HCT116 (cell line): ENCODE measurements at regions not wholly inside any gene's neighbourhood (a gene's known extent, or its start where the extent isn't known, plus 50 kb on each side); places are given as distances from the start of the nearest gene placed in this dataset.

Experiments used
- ATAC-seq: fragments of 200-7000 bp; cut with Tn5 transposase; 2 replicates; pipeline ENCODE4 v1.9.1; 2020; ENCODE audit warnings: mild to moderate bottlenecking, moderate library complexity
- BruUV-seq: library from RNA; stranded (reverse); fragments of 400-500 nt; replicated peaks from 2 replicates; lab custom pipeline; 2021; lab: Mats Ljungman, UMichigan
- CTCF ChIA-PET: fragments of 300-600 bp; sonication (Branson Sonifier 250); formaldehyde crosslinking; loops from one replicate; lab custom pipeline; 2021; ENCODE audit warnings: antibody characterized with exemption; lab: Charles Lee
- POLR2A ChIA-PET: fragments of 300-600, 350-600 bp; sonication (Branson Sonifier 250); formaldehyde crosslinking; loops from one replicate; lab custom pipeline; 2021; ENCODE audit warnings: antibody characterized with exemption; lab: Charles Lee
- RAD21 ChIA-PET, 2 experiments: fragments of 300-600 bp; sonication (Branson Sonifier 250); formaldehyde crosslinking; loops; one replicate each; lab custom pipeline; 2023; ENCODE audit warnings: low total read pairs in 2 of 2; ENCODE audit not compliant: uncharacterized antibody in 2 of 2, unreplicated experiment in 2 of 2, low non-redundant PET in 1 of 2; lab: Charles Lee
- DNase-seq: peaks from one replicate; pipeline ENCODE4 v3.0.0-alpha.2; 2010; ENCODE audit warnings: low read depth, low spot score
- H2AFZ ChIP-seq: fragments of 200-600 bp; shearing (Covaris generic), sonication (generic); 2 replicates; pipeline ENCODE4 v1.6.1; 2017; ENCODE audit warnings: low read depth, mixed run types, mixed read lengths, antibody characterized with exemption, low read length; ENCODE audit not compliant: poor library complexity, severe bottlenecking
- H3K27ac ChIP-seq: 2 replicates; pipeline ENCODE4 v1.5.1; 2012; ENCODE audit warnings: low read depth, low read length
- H3K27me3 ChIP-seq: fragments of 200-600 bp; sonication (generic); 2 replicates; pipeline ENCODE4 v1.6.1; 2016; ENCODE audit warnings: mixed run types, low read length, mixed read lengths; ENCODE audit not compliant: insufficient read depth
- H3K36me3 ChIP-seq, 2 experiments: fragments of 200-500 bp in 1 of 2; fragments of 200-600 bp in 1 of 2; sonication (Bioruptor generic) in 1 of 2; sonication (generic) in 1 of 2; 2 replicates each; pipeline versions ENCODE4 v1.5.1 to v1.6.1; 2014 to 2016; ENCODE audit warnings: low read length in 2 of 2, inconsistent platforms in 1 of 2, mixed read lengths in 1 of 2, mixed run types in 1 of 2; ENCODE audit not compliant: insufficient read depth in 2 of 2, control insufficient read depth in 1 of 2
- H3K4me1 ChIP-seq, 2 experiments: fragments of 200-600 bp in 1 of 2; sonication (generic) in 1 of 2; 2 replicates each; pipeline versions ENCODE4 v1.5.1 to v1.6.1; 2012 to 2017; ENCODE audit warnings: low read length in 2 of 2, inconsistent platforms in 1 of 2, mild to moderate bottlenecking in 1 of 2, mixed read lengths in 1 of 2, mixed run types in 1 of 2, moderate library complexity in 1 of 2; ENCODE audit not compliant: insufficient read depth in 2 of 2, control insufficient read depth in 1 of 2
- H3K4me2 ChIP-seq: fragments of 200-600 bp; sonication (generic); 2 replicates; pipeline ENCODE4 v1.6.1; 2017; ENCODE audit warnings: mixed run types, low read length, mixed read lengths
- H3K4me3 ChIP-seq, 2 experiments: fragments of 200-600 bp in 1 of 2; sonication (generic) in 1 of 2; replicated peaks in 1 of 2; 2 replicates each; pipeline ENCODE4 v1.5.1; 2011 to 2016; ENCODE audit warnings: low read length in 2 of 2, control low read depth in 1 of 2, low read depth in 1 of 2, mild to moderate bottlenecking in 1 of 2, mixed read lengths in 1 of 2, mixed run types in 1 of 2
- H3K79me2 ChIP-seq: fragments of 200-600 bp; sonication (generic); 2 replicates; pipeline ENCODE4 v1.6.1; 2017; ENCODE audit warnings: mild to moderate bottlenecking, mixed run types, low read length, moderate library complexity, mixed read lengths; ENCODE audit not compliant: insufficient read depth
- H3K9ac ChIP-seq: fragments of 200-600 bp; sonication (generic); 2 replicates; pipeline ENCODE4 v1.6.1; 2016; ENCODE audit warnings: low read length, mixed read lengths
- H3K9me2 ChIP-seq: fragments of 200-600 bp; sonication (generic), shearing (Covaris generic); 2 replicates; pipeline ENCODE4 v1.6.1; 2017; ENCODE audit warnings: mixed run types, mild to moderate bottlenecking, moderate library complexity; ENCODE audit not compliant: insufficient read depth
- H3K9me3 ChIP-seq, 2 experiments: fragments of 200-500 bp in 1 of 2; fragments of 200-600 bp in 1 of 2; sonication (Bioruptor generic) in 1 of 2; sonication (generic) in 1 of 2; 2 replicates each; pipeline ENCODE4 v1.6.1; 2014 to 2017; ENCODE audit warnings: low read length in 2 of 2, mixed read lengths in 2 of 2, inconsistent platforms in 1 of 2, low read depth in 1 of 2, mild to moderate bottlenecking in 1 of 2, mixed run types in 1 of 2, moderate library complexity in 1 of 2; ENCODE audit not compliant: control insufficient read depth in 1 of 2, insufficient read depth in 1 of 2
- H4K20me1 ChIP-seq: fragments of 200-600 bp; sonication (generic), shearing (Covaris generic); 2 replicates; pipeline ENCODE4 v1.6.1; 2017; ENCODE audit warnings: mixed run types, mild to moderate bottlenecking, moderate library complexity; ENCODE audit not compliant: insufficient read depth
- CBX3 ChIP-seq: IDR thresholded peaks from 2 replicates; pipeline ENCODE4 v1.6.1; 2012; ENCODE audit warnings: low read depth
- ELF1 ChIP-seq: IDR thresholded peaks from 2 replicates; pipeline ENCODE4 v1.6.1; 2012; ENCODE audit warnings: low read depth, borderline replicate concordance
- JUND ChIP-seq: IDR thresholded peaks from 2 replicates; pipeline ENCODE4 v1.6.1; 2012
- MAX ChIP-seq: IDR thresholded peaks from 2 replicates; pipeline ENCODE4 v1.6.1; 2012
- POLR2AphosphoS5 ChIP-seq: IDR thresholded peaks from 2 replicates; pipeline ENCODE4 v1.6.1; 2011; ENCODE audit warnings: mild to moderate bottlenecking, low read depth, low read length, moderate library complexity
- RAD21 ChIP-seq: IDR thresholded peaks from 2 replicates; pipeline ENCODE4 v1.6.1; 2012; ENCODE audit warnings: low read depth, mild to moderate bottlenecking
- SIN3A ChIP-seq: IDR thresholded peaks from 2 replicates; pipeline ENCODE4 v1.6.1; 2012; ENCODE audit warnings: low read depth
- SP1 ChIP-seq: IDR thresholded peaks from 2 replicates; pipeline ENCODE4 v1.6.1; 2012; ENCODE audit warnings: low read depth
- SRF ChIP-seq: IDR thresholded peaks from 2 replicates; pipeline ENCODE4 v1.6.1; 2012; ENCODE audit warnings: low read depth
- YY1 ChIP-seq: IDR thresholded peaks from 2 replicates; pipeline ENCODE4 v1.6.1; 2011; ENCODE audit warnings: low read length, low read depth, moderate library complexity, mild to moderate bottlenecking; ENCODE audit not compliant: insufficient replicate concordance; ENCODE audit errors: extremely low read depth
- ZFX ChIP-seq: fragments of 450-650 bp; IDR thresholded peaks from 2 replicates; pipeline ENCODE4 v1.6.1; 2017
- ZNF274 ChIP-seq: fragments of 200-500 bp; sonication (Bioruptor generic); IDR thresholded peaks from 2 replicates; pipeline ENCODE4 v1.6.1; 2014; ENCODE audit warnings: mild to moderate bottlenecking, low read depth, low read length, inconsistent platforms
- intact Hi-C: fragments of 100-400 bp; cut with micrococcal nuclease; formaldehyde crosslinking; loops from 2 replicates; pipeline ENCODE4 v1.10.0; 2022
- TF ChIP-seq, protein P1 (sequence below), 3 experiments: fragments of 200-600 bp in 1 of 3; sonication (generic) in 1 of 3; IDR thresholded peaks in 2 of 3; conservative IDR thresholded peaks in 1 of 3; 2 replicates each; pipeline ENCODE4 v1.5.1; 2012 to 2017; ENCODE audit warnings: low read depth in 2 of 3, low read length in 2 of 3, antibody characterized with exemption in 1 of 3, borderline replicate concordance in 1 of 3, control low read depth in 1 of 3, mild to moderate bottlenecking in 1 of 3, mixed read lengths in 1 of 3, mixed run types in 1 of 3, moderate library complexity in 1 of 3; ENCODE audit not compliant: insufficient read depth in 1 of 3
- TF ChIP-seq, protein P2 (sequence below): IDR thresholded peaks from 2 replicates; pipeline ENCODE4 v1.6.1; 2012

GRCh38 chr4:110294165-110294564, 95.8 kb upstream of the ELOVL6 start:
- H2AFZ ChIP-seq, result no peak overlapping the region
- no TSS peak for BruUV-seq
- H3K4me3 ChIP-seq, result no peak overlapping the region
- CTCF ChIA-PET, result no interaction called here
- H3K4me1 ChIP-seq, result peaks cover 0 to 12% of the 10 kb centered on the region in 2 experiments; a peak in 2 of 4 replicates
- H3K9ac ChIP-seq, result no peak overlapping the region
- H3K9me2 ChIP-seq, result no peaks in the 10 kb centered on the region
- no peaks in the 10 kb centered on the region for H3K27me3 ChIP-seq
- intact Hi-C loops, result no loop called here
- TF ChIP-seq, protein P1, sequence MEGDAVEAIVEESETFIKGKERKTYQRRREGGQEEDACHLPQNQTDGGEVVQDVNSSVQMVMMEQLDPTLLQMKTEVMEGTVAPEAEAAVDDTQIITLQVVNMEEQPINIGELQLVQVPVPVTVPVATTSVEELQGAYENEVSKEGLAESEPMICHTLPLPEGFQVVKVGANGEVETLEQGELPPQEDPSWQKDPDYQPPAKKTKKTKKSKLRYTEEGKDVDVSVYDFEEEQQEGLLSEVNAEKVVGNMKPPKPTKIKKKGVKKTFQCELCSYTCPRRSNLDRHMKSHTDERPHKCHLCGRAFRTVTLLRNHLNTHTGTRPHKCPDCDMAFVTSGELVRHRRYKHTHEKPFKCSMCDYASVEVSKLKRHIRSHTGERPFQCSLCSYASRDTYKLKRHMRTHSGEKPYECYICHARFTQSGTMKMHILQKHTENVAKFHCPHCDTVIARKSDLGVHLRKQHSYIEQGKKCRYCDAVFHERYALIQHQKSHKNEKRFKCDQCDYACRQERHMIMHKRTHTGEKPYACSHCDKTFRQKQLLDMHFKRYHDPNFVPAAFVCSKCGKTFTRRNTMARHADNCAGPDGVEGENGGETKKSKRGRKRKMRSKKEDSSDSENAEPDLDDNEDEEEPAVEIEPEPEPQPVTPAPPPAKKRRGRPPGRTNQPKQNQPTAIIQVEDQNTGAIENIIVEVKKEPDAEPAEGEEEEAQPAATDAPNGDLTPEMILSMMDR (IDR thresholded peaks at IDR 0.05 in 2 of 3, conservative IDR thresholded peaks at IDR 0.05 in 1 of 3; ENCODE audit: borderline replicate concordance in 1 of 3, insufficient read depth in 1 of 3, low read depth in 2 of 3, low read length in 2 of 3), result no peak
- TF ChIP-seq ZNF274 (no peak), ZFX (no peak), SRF (no peak), SIN3A (no peak), YY1 (no peak), SP1 (no peak), ELF1 (no peak), POLR2AphosphoS5 (no peak), JUND (no peak), RAD21 (no peak), MAX (no peak), CBX3 (no peak)
- TF ChIP-seq, protein P2, sequence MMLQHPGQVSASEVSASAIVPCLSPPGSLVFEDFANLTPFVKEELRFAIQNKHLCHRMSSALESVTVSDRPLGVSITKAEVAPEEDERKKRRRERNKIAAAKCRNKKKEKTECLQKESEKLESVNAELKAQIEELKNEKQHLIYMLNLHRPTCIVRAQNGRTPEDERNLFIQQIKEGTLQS, result no peak
- DNase-seq, result no peak
- ATAC-seq, result no peak
- no peaks in the 10 kb centered on the region for H4K20me1 ChIP-seq
- no peaks in the 10 kb centered on the region for H3K9me3 ChIP-seq
- RAD21 ChIA-PET, result no interaction called here
- POLR2A ChIA-PET, result no interaction called here
- H3K79me2 ChIP-seq, result no peaks in the 10 kb centered on the region
- no peak overlapping the region for H3K27ac ChIP-seq
- no peaks in the 10 kb centered on the region for H3K36me3 ChIP-seq
- H3K4me2 ChIP-seq, result peak overlapping the region; percentile 32; the same call in 1 of the 2 replicates
